ENCODE measurements at regions not wholly inside any gene's neighbourhood (a gene's known extent, or its start where the extent isn't known, plus 50 kb on each side); places are given as distances from the start of the nearest gene placed in this dataset.

DNA sequence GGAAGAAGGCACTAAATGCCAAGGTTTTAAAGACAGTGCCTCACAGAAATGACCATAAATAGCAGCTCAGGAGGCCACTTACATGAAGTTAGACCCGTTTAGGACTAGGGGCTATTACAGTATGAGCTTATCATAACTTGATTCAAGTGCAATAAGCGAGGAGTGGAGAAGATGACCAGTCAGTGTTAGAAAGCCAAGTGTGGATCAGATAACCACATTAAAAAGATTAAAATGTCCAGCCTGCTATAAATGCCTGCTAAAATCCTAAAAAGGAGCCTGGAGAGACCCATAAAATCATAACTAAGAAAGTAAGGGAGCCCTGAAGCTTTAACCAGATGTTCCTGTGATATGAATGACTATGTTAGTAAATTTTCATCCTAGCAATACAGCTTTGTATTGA lies 117.5 kb upstream of the ZNF521 start:
- DNase-seq: no peak

- no peak for DNase-seq
These were observed 115.4 kb upstream of the ZNF521 start for GRCh38 chr18:25467226-25467987.

DNA sequence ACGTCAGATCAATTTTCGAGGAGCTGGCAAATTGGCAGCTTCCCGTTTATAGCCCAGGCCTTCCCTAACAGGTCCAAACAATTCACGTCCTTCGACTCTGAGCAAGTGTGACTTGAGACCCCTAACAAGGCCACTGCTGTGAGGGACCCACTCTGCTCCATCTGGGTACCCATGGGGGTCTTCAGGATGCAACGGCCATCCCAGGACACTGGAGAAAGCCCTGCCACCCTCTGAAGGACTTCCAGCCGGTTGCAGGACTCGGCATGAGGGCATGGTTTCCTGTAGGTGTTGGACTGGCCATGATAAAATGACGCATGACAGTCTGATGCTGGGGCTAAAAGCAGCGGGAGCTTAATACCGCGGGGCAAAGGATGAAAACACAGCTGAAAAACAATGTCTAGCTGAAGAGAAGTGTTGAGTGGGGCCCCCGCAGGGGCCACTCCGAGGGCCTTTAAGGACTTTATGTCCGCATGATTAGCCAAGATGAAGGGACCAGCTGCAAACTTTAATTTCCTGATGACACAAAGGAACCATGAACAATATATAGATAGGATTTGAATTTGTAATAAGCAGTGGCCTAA lies 113.3 kb upstream of the ZNF521 start:
- DNase-seq: no peak

DNA sequence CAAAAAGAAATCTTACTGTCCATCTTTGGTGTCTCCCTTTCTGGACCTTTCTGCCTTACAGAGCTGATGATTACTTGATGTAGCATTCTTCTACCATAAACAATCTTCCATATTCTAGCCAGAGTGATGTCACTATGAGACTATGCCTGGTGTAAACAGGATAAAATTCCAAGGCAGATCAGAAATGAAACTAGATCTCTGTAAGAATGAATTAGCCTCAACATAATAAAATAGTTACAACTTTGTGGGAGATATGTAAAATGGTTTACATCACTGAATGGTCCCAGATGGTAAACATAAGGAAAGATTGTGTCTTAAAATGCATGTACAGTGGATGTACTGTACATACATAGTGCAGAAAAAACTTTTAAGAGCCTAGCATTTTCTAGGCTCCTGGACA lies 112.3 kb upstream of the ZNF521 start:
- no peak for DNase-seq

GRCh38 chr18:25463726-25464125 lies 111.8 kb upstream of the ZNF521 start:
- DNase-seq: no peak

DNA sequence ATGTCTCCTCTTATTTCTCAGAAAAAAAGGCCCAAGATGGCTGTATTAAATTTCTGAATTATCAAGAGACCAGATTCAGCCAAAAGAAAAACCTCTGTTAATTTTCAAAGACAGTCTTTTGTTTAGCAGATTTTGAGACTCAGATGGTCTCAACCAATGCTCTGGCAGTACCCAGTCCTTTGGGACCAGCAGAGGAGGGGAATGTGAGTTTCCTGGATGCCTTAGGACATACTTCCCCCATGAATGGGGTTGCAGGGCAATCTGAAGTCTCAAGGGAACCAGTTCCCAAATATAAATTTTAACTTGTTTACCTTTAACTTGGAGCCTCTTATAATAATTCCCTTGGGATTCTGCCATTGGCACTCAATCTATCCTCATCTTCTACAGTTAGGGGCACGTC lies 107.8 kb upstream of the ZNF521 start:
- no peak for DNase-seq

DNA sequence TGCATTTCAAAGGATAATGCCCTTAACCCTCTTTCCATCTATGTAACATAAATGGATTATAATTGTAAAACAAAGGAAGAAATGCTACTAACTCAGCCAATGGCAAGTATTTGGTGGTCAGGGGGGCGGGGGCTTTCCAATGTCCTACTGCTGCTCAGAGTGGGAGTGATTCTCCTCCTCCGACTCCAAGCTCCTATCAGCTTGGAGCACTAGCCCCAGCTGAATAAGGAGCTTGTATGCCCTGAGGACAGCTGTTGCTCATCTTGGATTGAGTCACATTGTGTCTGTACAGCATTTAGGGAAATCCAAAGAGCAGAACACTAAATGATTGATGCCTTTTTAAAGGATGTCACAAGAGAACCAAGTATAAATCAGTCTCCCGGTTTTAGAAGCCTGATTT lies 105.6 kb upstream of the ZNF521 start:
- no peak for DNase-seq

DNA sequence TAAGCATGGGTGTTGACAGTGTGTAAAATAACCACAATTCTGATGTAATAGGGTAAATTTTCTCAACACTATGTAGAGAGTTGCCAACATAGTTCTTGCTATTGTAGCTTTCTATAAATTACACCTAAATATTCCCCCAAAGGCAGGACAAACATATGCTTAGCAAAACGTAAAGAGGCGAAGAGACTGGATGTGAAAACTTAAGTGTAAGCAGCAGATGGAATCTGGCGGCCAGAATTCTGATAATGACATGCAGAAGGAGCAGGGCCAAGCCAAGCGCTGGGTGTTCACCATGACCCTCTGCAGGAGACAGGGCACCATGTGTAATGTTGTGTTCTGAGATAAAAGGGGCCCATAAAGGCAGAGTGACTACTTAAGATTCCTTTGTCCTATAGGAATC lies 105.2 kb upstream of the ZNF521 start:
- DNase-seq: no peak

DNA sequence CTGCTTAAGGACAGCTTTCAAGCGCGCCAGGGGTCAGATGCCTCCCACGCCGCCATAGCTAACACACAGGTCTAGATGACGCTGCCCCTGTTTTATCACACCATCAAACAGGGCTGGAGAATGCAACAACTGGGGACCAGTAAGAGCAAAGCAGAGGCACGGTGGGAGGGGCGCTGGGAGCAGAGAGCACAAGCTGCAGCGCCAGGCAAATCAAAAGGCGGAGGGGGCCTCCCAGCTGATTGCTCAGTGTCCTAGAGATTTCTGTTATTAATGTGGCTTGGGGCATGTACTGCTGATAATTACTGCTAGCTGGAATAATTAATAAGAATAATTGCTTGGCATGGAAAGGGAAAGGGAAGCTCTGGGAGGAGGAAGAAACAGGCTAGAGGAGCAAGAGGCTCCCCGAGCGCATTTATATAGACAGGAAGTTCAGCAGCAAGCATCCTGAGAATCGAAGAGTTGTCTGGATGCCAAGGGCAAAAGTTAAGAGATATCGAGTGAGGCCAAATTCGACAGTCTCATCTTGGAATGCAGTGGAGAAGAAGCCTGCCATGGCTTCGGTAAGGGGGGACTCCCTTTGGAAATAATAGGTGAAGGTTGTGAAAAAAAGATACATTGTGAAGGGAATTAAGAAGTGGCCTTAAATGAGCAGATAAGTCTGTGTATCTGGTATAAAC lies 104.5 kb upstream of the ZNF521 start:
- DNase-seq: no peak

DNA sequence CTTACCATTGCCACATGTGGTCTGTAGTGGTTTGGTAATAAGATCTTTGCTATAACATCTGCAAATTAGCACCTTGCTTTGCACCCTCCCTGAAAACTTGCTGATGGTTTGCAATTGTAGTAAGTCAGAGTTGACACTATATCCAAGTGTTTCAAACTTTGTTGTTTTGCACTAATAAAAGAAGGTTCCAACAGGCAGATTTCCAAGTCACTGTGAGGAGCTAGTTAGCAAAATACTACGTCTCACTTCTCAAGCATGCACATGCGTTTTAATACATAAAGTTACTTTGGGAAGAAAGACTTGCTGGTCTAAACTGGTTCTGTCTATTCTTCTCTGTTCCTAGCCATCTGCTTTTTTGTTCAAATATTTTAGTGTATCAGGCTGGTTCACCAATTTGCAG lies 103.7 kb upstream of the ZNF521 start:
- DNase-seq: no peak

DNA sequence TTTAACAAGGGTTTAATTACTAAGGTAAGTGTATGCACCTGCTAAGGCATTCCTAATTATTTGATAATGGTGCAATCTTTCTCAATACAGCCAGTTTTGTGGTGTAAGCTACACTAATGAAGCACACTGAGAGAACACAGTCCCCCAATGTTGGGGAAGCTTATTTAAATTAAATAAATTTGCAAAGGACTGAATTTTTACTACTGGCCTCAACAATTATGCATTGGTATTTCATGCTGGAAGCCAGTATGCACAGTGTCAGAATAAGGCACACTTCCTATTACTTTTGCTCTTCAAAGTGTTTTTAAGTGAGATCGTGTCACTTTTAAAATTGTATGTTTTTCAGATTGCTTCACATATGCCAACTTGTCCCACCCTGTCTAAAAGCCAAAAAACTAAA lies 103.2 kb upstream of the ZNF521 start:
- DNase-seq: no peak

DNA sequence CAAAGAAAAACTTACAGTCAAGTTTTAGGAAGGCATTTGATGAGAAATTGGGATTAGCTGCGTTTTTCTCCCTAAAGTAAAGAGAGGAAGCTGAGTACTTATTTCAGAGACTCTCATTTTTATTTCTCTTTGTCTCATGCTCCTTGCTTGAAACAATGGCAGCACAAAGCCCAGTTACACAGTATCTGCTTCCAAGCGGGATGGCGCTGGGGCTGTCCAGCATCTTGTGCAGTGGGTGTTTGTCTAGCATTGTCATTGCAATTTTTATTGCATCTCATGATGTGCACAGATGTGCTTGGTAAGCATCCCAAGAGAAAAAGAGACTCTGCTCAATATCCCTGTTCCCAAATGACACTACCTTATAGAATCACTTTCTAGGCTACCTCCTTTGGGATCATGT lies 102.8 kb upstream of the ZNF521 start:
- DNase-seq: no peak

- no peak for DNase-seq
These were observed 102.3 kb upstream of the ZNF521 start for GRCh38 chr18:25454270-25454659.

- DNase-seq: no peak
These were observed 101.7 kb upstream of the ZNF521 start for GRCh38 chr18:25453556-25454269.

- DNase-seq: no peak
These were observed 99.2 kb upstream of the ZNF521 start for GRCh38 chr18:25451077-25451658.

DNA sequence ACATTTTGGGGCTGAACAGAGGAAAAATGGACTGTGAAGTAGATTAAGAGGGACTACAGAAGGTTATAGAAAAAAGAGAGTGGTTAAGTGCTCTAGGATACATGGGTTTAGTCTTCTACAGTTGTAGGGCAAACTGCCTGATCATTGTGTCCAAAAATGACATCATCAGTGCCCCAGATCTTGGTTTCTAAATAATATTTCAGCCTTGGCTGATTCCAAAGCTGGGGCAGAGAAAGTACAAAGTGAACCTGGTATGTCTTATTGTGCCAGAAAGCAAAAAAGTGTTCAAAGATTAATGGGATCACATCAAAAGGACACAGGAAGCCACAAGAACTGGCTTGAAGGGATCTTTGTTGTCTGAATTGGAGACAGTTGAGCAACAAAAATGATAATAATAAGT lies 97.1 kb upstream of the ZNF521 start:
- DNase-seq: no peak

GRCh38 chr18:25446972-25447371 lies 95.0 kb upstream of the ZNF521 start:
- no peak for DNase-seq

DNA sequence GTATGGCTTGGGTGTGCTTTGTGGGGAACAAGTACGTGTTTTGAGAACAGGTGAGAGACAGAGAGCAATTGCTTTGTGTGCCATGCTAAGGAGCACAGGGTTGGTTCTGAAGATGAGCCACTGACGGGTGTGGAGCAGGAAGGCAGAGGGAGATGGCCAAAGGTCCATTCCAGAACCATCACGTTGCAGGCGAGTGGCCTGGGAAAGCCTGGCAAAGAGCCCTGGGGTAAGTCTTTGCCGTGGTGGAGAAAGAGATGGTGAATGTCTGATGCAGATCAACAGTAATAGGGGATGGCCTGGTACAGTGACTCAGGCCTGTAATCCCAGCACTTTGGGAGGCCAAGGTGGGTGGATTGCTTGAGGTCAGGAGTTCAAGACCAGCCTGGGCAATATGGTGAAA lies 93.5 kb upstream of the ZNF521 start:
- no peak for DNase-seq

- no peak for DNase-seq
These were observed 91.8 kb upstream of the ZNF521 start for GRCh38 chr18:25443776-25444175.

GRCh38 chr18:25435149-25435782 lies 83.3 kb upstream of the ZNF521 start:
- DNase-seq: no peak

DNA sequence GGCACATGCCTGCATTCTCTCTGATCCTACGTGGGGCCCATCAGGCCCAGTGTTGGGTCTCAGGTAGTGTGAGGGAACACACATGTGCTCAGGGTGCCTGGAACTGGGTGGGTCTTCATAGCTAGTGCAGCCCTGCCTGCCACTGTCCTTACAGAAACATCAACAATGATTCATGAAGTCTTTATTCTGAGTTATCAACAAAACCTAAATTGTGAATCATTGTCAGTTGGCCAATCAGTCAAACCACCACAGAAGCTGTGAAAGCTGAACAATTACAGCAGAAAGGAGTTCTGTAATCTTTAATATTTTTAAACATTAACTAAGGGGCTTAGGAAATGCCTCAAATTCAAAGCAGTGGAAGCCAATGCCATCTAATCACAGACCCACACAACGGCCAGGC lies 82.8 kb upstream of the ZNF521 start:
- DNase-seq: no peak

- no peak for DNase-seq
These were observed 81.6 kb upstream of the ZNF521 start for GRCh38 chr18:25433590-25433989.

- no peak for DNase-seq
These were observed 73.1 kb upstream of the ZNF521 start for GRCh38 chr18:25425024-25425423.
